HCT116 (cell line): ENCODE measurements at regions not wholly inside any gene's neighbourhood (a gene's known extent, or its start where the extent isn't known, plus 50 kb on each side); places are given as distances from the start of the nearest gene placed in this dataset.

Source experiments
- ATAC-seq: fragments of 200-7000 bp; cut with Tn5 transposase; 2 replicates; pipeline ENCODE4 v1.9.1; 2020; ENCODE audit warnings: mild to moderate bottlenecking, moderate library complexity
- BruUV-seq: library from RNA; stranded (reverse); fragments of 400-500 nt; replicated peaks from 2 replicates; lab custom pipeline; 2021; lab: Mats Ljungman, UMichigan
- CTCF ChIA-PET: fragments of 300-600 bp; sonication (Branson Sonifier 250); formaldehyde crosslinking; loops from one replicate; lab custom pipeline; 2021; ENCODE audit warnings: antibody characterized with exemption; lab: Charles Lee
- POLR2A ChIA-PET: fragments of 300-600, 350-600 bp; sonication (Branson Sonifier 250); formaldehyde crosslinking; loops from one replicate; lab custom pipeline; 2021; ENCODE audit warnings: antibody characterized with exemption; lab: Charles Lee
- RAD21 ChIA-PET, 2 experiments: fragments of 300-600 bp; sonication (Branson Sonifier 250); formaldehyde crosslinking; loops; one replicate each; lab custom pipeline; 2023; ENCODE audit warnings: low total read pairs in 2 of 2; ENCODE audit not compliant: uncharacterized antibody in 2 of 2, unreplicated experiment in 2 of 2, low non-redundant PET in 1 of 2; lab: Charles Lee
- DNase-seq: peaks from one replicate; pipeline ENCODE4 v3.0.0-alpha.2; 2010; ENCODE audit warnings: low read depth, low spot score
- H2AFZ ChIP-seq: fragments of 200-600 bp; shearing (Covaris generic), sonication (generic); 2 replicates; pipeline ENCODE4 v1.6.1; 2017; ENCODE audit warnings: low read depth, mixed run types, mixed read lengths, antibody characterized with exemption, low read length; ENCODE audit not compliant: poor library complexity, severe bottlenecking
- H3K27ac ChIP-seq: 2 replicates; pipeline ENCODE4 v1.5.1; 2012; ENCODE audit warnings: low read depth, low read length
- H3K27me3 ChIP-seq: fragments of 200-600 bp; sonication (generic); 2 replicates; pipeline ENCODE4 v1.6.1; 2016; ENCODE audit warnings: mixed run types, low read length, mixed read lengths; ENCODE audit not compliant: insufficient read depth
- H3K36me3 ChIP-seq, 2 experiments: fragments of 200-500 bp in 1 of 2; fragments of 200-600 bp in 1 of 2; sonication (Bioruptor generic) in 1 of 2; sonication (generic) in 1 of 2; 2 replicates each; pipeline versions ENCODE4 v1.5.1 to v1.6.1; 2014 to 2016; ENCODE audit warnings: low read length in 2 of 2, inconsistent platforms in 1 of 2, mixed read lengths in 1 of 2, mixed run types in 1 of 2; ENCODE audit not compliant: insufficient read depth in 2 of 2, control insufficient read depth in 1 of 2
- H3K4me1 ChIP-seq, 2 experiments: fragments of 200-600 bp in 1 of 2; sonication (generic) in 1 of 2; 2 replicates each; pipeline versions ENCODE4 v1.5.1 to v1.6.1; 2012 to 2017; ENCODE audit warnings: low read length in 2 of 2, inconsistent platforms in 1 of 2, mild to moderate bottlenecking in 1 of 2, mixed read lengths in 1 of 2, mixed run types in 1 of 2, moderate library complexity in 1 of 2; ENCODE audit not compliant: insufficient read depth in 2 of 2, control insufficient read depth in 1 of 2
- H3K4me2 ChIP-seq: fragments of 200-600 bp; sonication (generic); 2 replicates; pipeline ENCODE4 v1.6.1; 2017; ENCODE audit warnings: mixed run types, low read length, mixed read lengths
- H3K4me3 ChIP-seq, 2 experiments: fragments of 200-600 bp in 1 of 2; sonication (generic) in 1 of 2; replicated peaks in 1 of 2; 2 replicates each; pipeline ENCODE4 v1.5.1; 2011 to 2016; ENCODE audit warnings: low read length in 2 of 2, control low read depth in 1 of 2, low read depth in 1 of 2, mild to moderate bottlenecking in 1 of 2, mixed read lengths in 1 of 2, mixed run types in 1 of 2
- H3K79me2 ChIP-seq: fragments of 200-600 bp; sonication (generic); 2 replicates; pipeline ENCODE4 v1.6.1; 2017; ENCODE audit warnings: mild to moderate bottlenecking, mixed run types, low read length, moderate library complexity, mixed read lengths; ENCODE audit not compliant: insufficient read depth
- H3K9ac ChIP-seq: fragments of 200-600 bp; sonication (generic); 2 replicates; pipeline ENCODE4 v1.6.1; 2016; ENCODE audit warnings: low read length, mixed read lengths
- H3K9me2 ChIP-seq: fragments of 200-600 bp; sonication (generic), shearing (Covaris generic); 2 replicates; pipeline ENCODE4 v1.6.1; 2017; ENCODE audit warnings: mixed run types, mild to moderate bottlenecking, moderate library complexity; ENCODE audit not compliant: insufficient read depth
- H3K9me3 ChIP-seq, 2 experiments: fragments of 200-500 bp in 1 of 2; fragments of 200-600 bp in 1 of 2; sonication (Bioruptor generic) in 1 of 2; sonication (generic) in 1 of 2; 2 replicates each; pipeline ENCODE4 v1.6.1; 2014 to 2017; ENCODE audit warnings: low read length in 2 of 2, mixed read lengths in 2 of 2, inconsistent platforms in 1 of 2, low read depth in 1 of 2, mild to moderate bottlenecking in 1 of 2, mixed run types in 1 of 2, moderate library complexity in 1 of 2; ENCODE audit not compliant: control insufficient read depth in 1 of 2, insufficient read depth in 1 of 2
- H4K20me1 ChIP-seq: fragments of 200-600 bp; sonication (generic), shearing (Covaris generic); 2 replicates; pipeline ENCODE4 v1.6.1; 2017; ENCODE audit warnings: mixed run types, mild to moderate bottlenecking, moderate library complexity; ENCODE audit not compliant: insufficient read depth
- CBX3 ChIP-seq: IDR thresholded peaks from 2 replicates; pipeline ENCODE4 v1.6.1; 2012; ENCODE audit warnings: low read depth
- CEBPB ChIP-seq: IDR thresholded peaks from 2 replicates; pipeline ENCODE4 v1.6.1; 2012; ENCODE audit warnings: low read depth
- CTCF ChIP-seq, 3 experiments: fragments of 200-600 bp in 1 of 3; sonication (generic) in 1 of 3; IDR thresholded peaks in 2 of 3; conservative IDR thresholded peaks in 1 of 3; 2 replicates each; pipeline ENCODE4 v1.5.1; 2012 to 2017; ENCODE audit warnings: low read depth in 2 of 3, low read length in 2 of 3, antibody characterized with exemption in 1 of 3, borderline replicate concordance in 1 of 3, control low read depth in 1 of 3, mild to moderate bottlenecking in 1 of 3, mixed read lengths in 1 of 3, mixed run types in 1 of 3, moderate library complexity in 1 of 3; ENCODE audit not compliant: insufficient read depth in 1 of 3
- ELF1 ChIP-seq: IDR thresholded peaks from 2 replicates; pipeline ENCODE4 v1.6.1; 2012; ENCODE audit warnings: low read depth, borderline replicate concordance
- EZH2phosphoT487 ChIP-seq: fragments of 200-600 bp; IDR thresholded peaks from 2 replicates; pipeline ENCODE4 v1.6.1; 2018; ENCODE audit warnings: antibody characterized with exemption, borderline replicate concordance
- FOSL1 ChIP-seq: IDR thresholded peaks from 2 replicates; pipeline ENCODE4 v1.6.1; 2012; ENCODE audit warnings: low read depth
- JUND ChIP-seq: IDR thresholded peaks from 2 replicates; pipeline ENCODE4 v1.6.1; 2012
- POLR2AphosphoS5 ChIP-seq: IDR thresholded peaks from 2 replicates; pipeline ENCODE4 v1.6.1; 2011; ENCODE audit warnings: mild to moderate bottlenecking, low read depth, low read length, moderate library complexity
- REST ChIP-seq: IDR thresholded peaks from 2 replicates; pipeline ENCODE4 v1.6.1; 2012; ENCODE audit warnings: low read depth
- SP1 ChIP-seq: IDR thresholded peaks from 2 replicates; pipeline ENCODE4 v1.6.1; 2012; ENCODE audit warnings: low read depth
- SRF ChIP-seq: IDR thresholded peaks from 2 replicates; pipeline ENCODE4 v1.6.1; 2012; ENCODE audit warnings: low read depth
- TCF7L2 ChIP-seq: IDR thresholded peaks from 2 replicates; pipeline ENCODE4 v1.7.0; 2011; ENCODE audit warnings: borderline replicate concordance, inconsistent platforms; ENCODE audit not compliant: insufficient read depth, insufficient read length; ENCODE audit errors: extremely low read depth
- YY1 ChIP-seq: IDR thresholded peaks from 2 replicates; pipeline ENCODE4 v1.6.1; 2011; ENCODE audit warnings: low read length, low read depth, moderate library complexity, mild to moderate bottlenecking; ENCODE audit not compliant: insufficient replicate concordance; ENCODE audit errors: extremely low read depth
- intact Hi-C: fragments of 100-400 bp; cut with micrococcal nuclease; formaldehyde crosslinking; loops from 2 replicates; pipeline ENCODE4 v1.10.0; 2022

GRCh38 chr10:69744971-69745370 is 56.7 kb upstream of the COL13A1 start:
- Histone ChIP-seq H3K9me2 (no peaks in the 10 kb centered on the region), H3K36me3 (no peaks in the 10 kb centered on the region), H3K4me2 (no peak overlapping the region), H3K9me3 (no peaks in the 10 kb centered on the region), H3K27ac (no peak overlapping the region), H3K4me1 (peaks cover 0 to 11% of the 10 kb centered on the region in 2 experiments; a peak in 1 of 4 replicates), H3K9ac (no peak overlapping the region), H2AFZ (no peak overlapping the region), H4K20me1 (no peaks in the 10 kb centered on the region), H3K27me3 (no peaks in the 10 kb centered on the region), H3K4me3 (no peak overlapping the region), H3K79me2 (no peaks in the 10 kb centered on the region)
- ATAC-seq (no peak), DNase-seq (no peak)
- BruUV-seq = no TSS peak
- ChIA-PET RAD21 (no interaction called here), CTCF (interaction anchor here (1.7 to 1.8 kb wide), 2 partner anchors 55 to 56 kb away, joined by 5 to 6 read pairs; no protein-coding TSS in a partner anchor), POLR2A (no interaction called here)
- intact Hi-C loops = no loop called here
- TF ChIP-seq CTCF (IDR thresholded peaks at IDR 0.05 in 2 of 3, conservative IDR thresholded peaks at IDR 0.05 in 1 of 3; ENCODE audit: borderline replicate concordance in 1 of 3, insufficient read depth in 1 of 3, low read depth in 2 of 3, low read length in 2 of 3) (no peak), FOSL1 (no peak), CEBPB (no peak), JUND (no peak), CBX3 (no peak), TCF7L2 (no peak), POLR2AphosphoS5 (no peak), YY1 (no peak), EZH2phosphoT487 (no peak), SP1 (no peak), REST (no peak), ELF1 (no peak), SRF (no peak)
